H9 (cell line): ENCODE measurements at regions not wholly inside any gene's neighbourhood (a gene's known extent, or its start where the extent isn't known, plus 50 kb on each side); places are given as distances from the start of the nearest gene placed in this dataset.

Source experiments
- DNase-seq: peaks from one replicate; pipeline ENCODE4 v3.0.0-alpha.2; 2017
- H2AFZ ChIP-seq: one replicate; pipeline ENCODE4 v1.6.1; 2013; ENCODE audit warnings: mild to moderate bottlenecking, low read length, control low read depth, moderate library complexity
- H2AK5ac ChIP-seq: 2 replicates; pipeline ENCODE4 v1.6.1; 2013; ENCODE audit warnings: low read length, control low read depth, mixed read lengths; ENCODE audit not compliant: insufficient read length
- H2BK120ac ChIP-seq: one replicate; pipeline ENCODE4 v1.6.1; 2013; ENCODE audit warnings: low read depth, mild to moderate bottlenecking, low read length, control low read depth, inconsistent platforms; ENCODE audit not compliant: poor library complexity, severe bottlenecking
- H2BK12ac ChIP-seq: 2 replicates; pipeline ENCODE4 v1.6.1; 2013; ENCODE audit warnings: low read length, control low read depth, mixed read lengths, low read depth; ENCODE audit not compliant: insufficient read length
- H2BK15ac ChIP-seq: 2 replicates; pipeline ENCODE4 v1.6.1; 2013; ENCODE audit warnings: low read depth, low read length, control low read depth
- H2BK20ac ChIP-seq: one replicate; pipeline ENCODE4 v1.6.1; 2013; ENCODE audit warnings: low read depth, mild to moderate bottlenecking, low read length, control low read depth, inconsistent platforms; ENCODE audit not compliant: poor library complexity, severe bottlenecking
- H2BK5ac ChIP-seq: 2 replicates; pipeline ENCODE4 v1.6.1; 2013; ENCODE audit warnings: low read length, control low read depth, mixed read lengths; ENCODE audit not compliant: insufficient read length
- H3K14ac ChIP-seq: 2 replicates; pipeline ENCODE4 v1.6.1; 2013; ENCODE audit warnings: low read length, control low read depth; ENCODE audit not compliant: insufficient read depth
- H3K18ac ChIP-seq: 2 replicates; pipeline ENCODE4 v1.6.1; 2013; ENCODE audit warnings: low read depth, mild to moderate bottlenecking, mixed read lengths, low read length, control low read depth; ENCODE audit not compliant: insufficient read length
- H3K23ac ChIP-seq: 2 replicates; pipeline ENCODE4 v1.6.1; 2013; ENCODE audit warnings: low read length, control low read depth, mixed read lengths, low read depth; ENCODE audit not compliant: insufficient read length
- H3K23me2 ChIP-seq: 2 replicates; pipeline ENCODE4 v1.6.1; 2013; ENCODE audit warnings: low read depth, mild to moderate bottlenecking, mixed read lengths, low read length, control low read depth; ENCODE audit not compliant: insufficient read length, poor library complexity, severe bottlenecking
- H3K27ac ChIP-seq: 2 replicates; pipeline ENCODE4 v1.5.1; 2013; ENCODE audit warnings: low read length, control low read depth, mixed read lengths, low read depth; ENCODE audit not compliant: insufficient read length
- H3K27me3 ChIP-seq: 2 replicates; pipeline ENCODE4 v1.6.1; 2013; ENCODE audit warnings: low read length, control low read depth, inconsistent platforms; ENCODE audit not compliant: insufficient read depth
- H3K4ac ChIP-seq: 2 replicates; pipeline ENCODE4 v1.6.1; 2013; ENCODE audit warnings: low read depth, mild to moderate bottlenecking, control low read depth, inconsistent platforms, low read length, moderate library complexity
- H3K4me1 ChIP-seq: 2 replicates; pipeline ENCODE4 v1.6.1; 2013; ENCODE audit warnings: low read length, control low read depth, inconsistent platforms; ENCODE audit not compliant: insufficient read depth
- H3K4me2 ChIP-seq: 2 replicates; pipeline ENCODE4 v1.6.1; 2013; ENCODE audit warnings: low read length, control low read depth, mixed read lengths; ENCODE audit not compliant: insufficient read length, insufficient read depth
- H3K56ac ChIP-seq: 2 replicates; pipeline ENCODE4 v1.6.1; 2013; ENCODE audit warnings: low read depth, mild to moderate bottlenecking, mixed read lengths, low read length, control low read depth; ENCODE audit not compliant: insufficient read length
- H3K79me1 ChIP-seq: 2 replicates; pipeline ENCODE4 v1.6.1; 2013; ENCODE audit warnings: low read depth, mild to moderate bottlenecking, moderate library complexity, low read length, control low read depth, inconsistent platforms; ENCODE audit not compliant: insufficient read depth, poor library complexity, severe bottlenecking
- H3K79me2 ChIP-seq: 2 replicates; pipeline ENCODE4 v1.6.1; 2013; ENCODE audit warnings: low read length, control low read depth, inconsistent platforms; ENCODE audit not compliant: insufficient read depth
- H3K9ac ChIP-seq: 2 replicates; pipeline ENCODE4 v1.6.1; 2013; ENCODE audit warnings: low read length, control low read depth, mixed read lengths; ENCODE audit not compliant: insufficient read length; ENCODE audit errors: extremely low read depth
- H3K9me3 ChIP-seq: one replicate; pipeline ENCODE4 v1.6.1; 2013; ENCODE audit warnings: low read depth, low read length, inconsistent platforms; ENCODE audit not compliant: control insufficient read depth
- H3T11ph ChIP-seq: one replicate; pipeline ENCODE4 v1.6.1; 2013; ENCODE audit warnings: mild to moderate bottlenecking, low read length, control low read depth, inconsistent platforms
- H4K20me1 ChIP-seq: one replicate; pipeline ENCODE4 v1.6.1; 2013; ENCODE audit not compliant: control insufficient read depth, insufficient read length, insufficient read depth
- H4K5ac ChIP-seq: 2 replicates; pipeline ENCODE4 v1.6.1; 2013; ENCODE audit warnings: low read depth, mild to moderate bottlenecking, mixed read lengths, low read length, control low read depth; ENCODE audit not compliant: insufficient read length
- H4K8ac ChIP-seq: replicated peaks from 2 replicates; pipeline ENCODE4 v1.6.1; 2013; ENCODE audit warnings: low read length, control low read depth, mixed read lengths, low read depth; ENCODE audit not compliant: insufficient read length
- H4K91ac ChIP-seq: 2 replicates; pipeline ENCODE4 v1.6.1; 2013; ENCODE audit warnings: low read depth, mild to moderate bottlenecking, moderate library complexity, mixed read lengths, low read length, control low read depth; ENCODE audit not compliant: insufficient read length
- H3K27ac Mint-ChIP-seq, 3 experiments: 2 replicates in 2 of 3; 3 replicates in 1 of 3; pipeline ENCODE4 v1.8.0; 2020 to 2021; ENCODE audit warnings: mixed read lengths in 3 of 3, mild to moderate bottlenecking in 1 of 3, moderate library complexity in 1 of 3
- H3K27me3 Mint-ChIP-seq: 2 replicates; pipeline ENCODE4 v1.8.0; 2021; ENCODE audit warnings: low read depth, mild to moderate bottlenecking, moderate library complexity, mixed read lengths
- H3K36me3 Mint-ChIP-seq, 3 experiments: 2 replicates in 2 of 3; 3 replicates in 1 of 3; pipeline ENCODE4 v1.8.0; 2020 to 2021; ENCODE audit warnings: low read depth in 3 of 3, mixed read lengths in 3 of 3; ENCODE audit not compliant: insufficient read depth in 1 of 3
- H3K4me1 Mint-ChIP-seq, 2 experiments: 2 replicates each; pipeline ENCODE4 v1.8.0; 2020; ENCODE audit warnings: mixed read lengths in 2 of 2
- H3K4me3 Mint-ChIP-seq, 2 experiments: 2 replicates in 1 of 2; 3 replicates in 1 of 2; pipeline ENCODE4 v1.8.0; 2020 to 2021; ENCODE audit warnings: mild to moderate bottlenecking in 2 of 2, mixed read lengths in 2 of 2, moderate library complexity in 1 of 2
- H3K9me3 Mint-ChIP-seq, 2 experiments: 2 replicates in 1 of 2; 3 replicates in 1 of 2; pipeline ENCODE4 v1.8.0; 2020; ENCODE audit warnings: mild to moderate bottlenecking in 2 of 2, mixed read lengths in 2 of 2, moderate library complexity in 1 of 2
- WGBS: extraction: QIAGEN DNeasy Blood & Tissue Kit; methylation state at CpG from one replicate; pipeline ENCODE4 v1.1.7; 2013; ENCODE audit warnings: missing lambda C conversion rate, low lambda C conversion rate, mixed read lengths; ENCODE audit not compliant: insufficient read length; ENCODE audit errors: extremely low coverage; 5-methylcytosine and 5-hydroxymethylcytosine counted together
- TF ChIP-seq, protein P1 (sequence below): fragments of 200-600 bp; sonication (generic); conservative IDR thresholded peaks from 3 replicates; pipeline ENCODE4 v1.8.0; 2021; ENCODE audit warnings: antibody characterized with exemption, mild to moderate bottlenecking

DNA sequence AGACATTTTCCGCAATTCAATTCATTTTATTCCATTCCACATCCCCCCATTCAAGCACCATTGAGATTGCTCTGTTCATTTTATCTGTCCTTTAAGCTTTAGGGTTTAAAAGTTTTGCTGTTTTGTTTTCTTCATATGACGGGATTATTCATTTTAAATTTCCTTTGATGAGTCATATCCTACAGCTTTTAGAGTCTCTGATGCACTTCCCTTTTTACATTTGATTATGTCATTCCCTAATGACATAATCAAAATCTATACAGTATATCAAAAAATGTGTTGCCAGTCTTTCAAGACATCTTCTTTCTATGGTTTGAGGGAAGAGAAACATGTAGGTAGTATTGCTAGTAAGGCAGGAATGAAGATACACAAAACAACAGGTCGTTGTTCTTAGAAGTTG, 456.3 kb downstream of the PDGFC start:
- Histone ChIP-seq H4K5ac (no peak overlapping the region), H3K9ac (no peak overlapping the region), H2AK5ac (no peak overlapping the region), H2BK5ac (no peak overlapping the region), H3K79me2 (no peaks in the 10 kb centered on the region), H3K27ac (no peak overlapping the region), H2BK15ac (no peak overlapping the region), H3K4me2 (no peak overlapping the region), H3K9me3 (no peaks in the 10 kb centered on the region), H3K27me3 (no peaks in the 10 kb centered on the region), H3T11ph (no peak overlapping the region), H3K23ac (no peak overlapping the region), H2AFZ (no peak overlapping the region), H3K56ac (no peak overlapping the region), H3K4ac (no peak overlapping the region), H2BK20ac (no peak overlapping the region), H3K23me2 (no peaks in the 10 kb centered on the region), H3K18ac (no peak overlapping the region), H4K20me1 (no peaks in the 10 kb centered on the region), H3K79me1 (no peaks in the 10 kb centered on the region), H3K14ac (no peak overlapping the region), H4K91ac (no peak overlapping the region), H4K8ac (no peak overlapping the region), H3K4me1 (no peaks in the 10 kb centered on the region), H2BK12ac (no peak overlapping the region), H2BK120ac (no peak overlapping the region)
- H3K9me3 Mint-ChIP-seq = no peaks in the 10 kb centered on the region
- WGBS = no CpG with 5 or more reads among the region's 3 CpGs
- TF ChIP-seq, protein P1, sequence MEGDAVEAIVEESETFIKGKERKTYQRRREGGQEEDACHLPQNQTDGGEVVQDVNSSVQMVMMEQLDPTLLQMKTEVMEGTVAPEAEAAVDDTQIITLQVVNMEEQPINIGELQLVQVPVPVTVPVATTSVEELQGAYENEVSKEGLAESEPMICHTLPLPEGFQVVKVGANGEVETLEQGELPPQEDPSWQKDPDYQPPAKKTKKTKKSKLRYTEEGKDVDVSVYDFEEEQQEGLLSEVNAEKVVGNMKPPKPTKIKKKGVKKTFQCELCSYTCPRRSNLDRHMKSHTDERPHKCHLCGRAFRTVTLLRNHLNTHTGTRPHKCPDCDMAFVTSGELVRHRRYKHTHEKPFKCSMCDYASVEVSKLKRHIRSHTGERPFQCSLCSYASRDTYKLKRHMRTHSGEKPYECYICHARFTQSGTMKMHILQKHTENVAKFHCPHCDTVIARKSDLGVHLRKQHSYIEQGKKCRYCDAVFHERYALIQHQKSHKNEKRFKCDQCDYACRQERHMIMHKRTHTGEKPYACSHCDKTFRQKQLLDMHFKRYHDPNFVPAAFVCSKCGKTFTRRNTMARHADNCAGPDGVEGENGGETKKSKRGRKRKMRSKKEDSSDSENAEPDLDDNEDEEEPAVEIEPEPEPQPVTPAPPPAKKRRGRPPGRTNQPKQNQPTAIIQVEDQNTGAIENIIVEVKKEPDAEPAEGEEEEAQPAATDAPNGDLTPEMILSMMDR = no peak
- no peaks in the 10 kb centered on the region for H3K36me3 Mint-ChIP-seq
- H3K27me3 Mint-ChIP-seq = no peaks in the 10 kb centered on the region
- H3K4me3 Mint-ChIP-seq = no peak overlapping the region
- H3K27ac Mint-ChIP-seq = no peak overlapping the region
- no peak for DNase-seq
- H3K4me1 Mint-ChIP-seq = peaks cover 0 to 4% of the 10 kb centered on the region in 2 experiments; a peak in 1 of 4 replicates
